Hepatocyte (in vitro differentiated cells): ENCODE measurements at regions not wholly inside any gene's neighbourhood (a gene's known extent, or its start where the extent isn't known, plus 50 kb on each side); places are given as distances from the start of the nearest gene placed in this dataset.

Experiments
- EZH2 ChIP-seq: fragments of 200-600 bp; sonication (generic); IDR thresholded peaks from 2 replicates; pipeline ENCODE4 v1.6.1; 2016; ENCODE audit warnings: antibody characterized with exemption, mild to moderate bottlenecking, borderline replicate concordance
- TF ChIP-seq, protein P1 (sequence below): fragments of 200-600 bp; sonication (generic); IDR thresholded peaks from 2 replicates; pipeline ENCODE4 v1.5.1; 2016; ENCODE audit warnings: antibody characterized with exemption, mild to moderate bottlenecking; ENCODE audit not compliant: poor library complexity

- TF ChIP-seq, protein P1, sequence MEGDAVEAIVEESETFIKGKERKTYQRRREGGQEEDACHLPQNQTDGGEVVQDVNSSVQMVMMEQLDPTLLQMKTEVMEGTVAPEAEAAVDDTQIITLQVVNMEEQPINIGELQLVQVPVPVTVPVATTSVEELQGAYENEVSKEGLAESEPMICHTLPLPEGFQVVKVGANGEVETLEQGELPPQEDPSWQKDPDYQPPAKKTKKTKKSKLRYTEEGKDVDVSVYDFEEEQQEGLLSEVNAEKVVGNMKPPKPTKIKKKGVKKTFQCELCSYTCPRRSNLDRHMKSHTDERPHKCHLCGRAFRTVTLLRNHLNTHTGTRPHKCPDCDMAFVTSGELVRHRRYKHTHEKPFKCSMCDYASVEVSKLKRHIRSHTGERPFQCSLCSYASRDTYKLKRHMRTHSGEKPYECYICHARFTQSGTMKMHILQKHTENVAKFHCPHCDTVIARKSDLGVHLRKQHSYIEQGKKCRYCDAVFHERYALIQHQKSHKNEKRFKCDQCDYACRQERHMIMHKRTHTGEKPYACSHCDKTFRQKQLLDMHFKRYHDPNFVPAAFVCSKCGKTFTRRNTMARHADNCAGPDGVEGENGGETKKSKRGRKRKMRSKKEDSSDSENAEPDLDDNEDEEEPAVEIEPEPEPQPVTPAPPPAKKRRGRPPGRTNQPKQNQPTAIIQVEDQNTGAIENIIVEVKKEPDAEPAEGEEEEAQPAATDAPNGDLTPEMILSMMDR, result no peak
- no peak for TF ChIP-seq EZH2
Observed at GRCh38 chr21:21973806-21974205, 975.6 kb downstream of the NCAM2 start.
